BLaER1 (cell line): ENCODE measurements at regions not wholly inside any gene's neighbourhood (a gene's known extent, or its start where the extent isn't known, plus 50 kb on each side); places are given as distances from the start of the nearest gene placed in this dataset.

ENCODE experiments used
- H3K27ac ChIP-seq: shearing (Covaris generic); formaldehyde crosslinking; 2 replicates; pipeline ENCODE4 v1.8.1; 2022
- H3K27me3 ChIP-seq: shearing (Covaris generic); formaldehyde crosslinking; 2 replicates; pipeline ENCODE4 v1.8.1; 2022
- H3K36me3 ChIP-seq: shearing (Covaris generic); formaldehyde crosslinking; 2 replicates; pipeline ENCODE4 v1.8.1; 2022
- H3K4me1 ChIP-seq: shearing (Covaris generic); formaldehyde crosslinking; 2 replicates; pipeline ENCODE4 v1.8.1; 2022
- H3K4me2 ChIP-seq: shearing (Covaris generic); formaldehyde crosslinking; 2 replicates; pipeline ENCODE4 v1.8.1; 2022
- H3K4me3 ChIP-seq: shearing (Covaris generic); formaldehyde crosslinking; 2 replicates; pipeline ENCODE4 v1.8.1; 2022
- H3K9ac ChIP-seq: shearing (Covaris generic); formaldehyde crosslinking; 2 replicates; pipeline ENCODE4 v1.8.1; 2022
- H3K9me3 ChIP-seq: shearing (Covaris generic); formaldehyde crosslinking; 2 replicates; pipeline ENCODE4 v1.8.1; 2022
- H4K20me1 ChIP-seq: shearing (Covaris generic); formaldehyde crosslinking; 2 replicates; pipeline ENCODE4 v1.8.1; 2022
- Cebpa-rat ChIP-seq: shearing (Covaris generic); IDR thresholded peaks from 2 replicates; pipeline ENCODE4 v1.8.1; 2022

- no peak for TF ChIP-seq Cebpa-rat
- Histone ChIP-seq H3K9ac (no peak overlapping the region), H4K20me1 (no peaks in the 10 kb centered on the region)
Observed at GRCh38 chrX:25537699-25538098, 521.9 kb upstream of the ARX start.

GRCh38 chrX:25544641-25545040, 528.9 kb upstream of the ARX start:
- no peak overlapping the region for H3K9ac ChIP-seq
- H3K4me3 ChIP-seq: no peak overlapping the region
- no peak overlapping the region for H3K4me2 ChIP-seq
- peaks cover 3% of the 10 kb centered on the region for H3K9me3 ChIP-seq
- no peak for TF ChIP-seq Cebpa-rat
- no peaks in the 10 kb centered on the region for H3K36me3 ChIP-seq
- H3K4me1 ChIP-seq: no peaks in the 10 kb centered on the region
- no peak overlapping the region for H3K27ac ChIP-seq
- no peaks in the 10 kb centered on the region for H4K20me1 ChIP-seq
- H3K27me3 ChIP-seq: peaks cover 90% of the 10 kb centered on the region

More at GRCh38 chrX:25537699-25538098, 521.9 kb upstream of the ARX start:
- peaks cover 81% of the 10 kb centered on the region for H3K27me3 ChIP-seq
- no peak overlapping the region for H3K4me2 ChIP-seq
- H3K36me3 ChIP-seq: no peaks in the 10 kb centered on the region
- H3K4me1 ChIP-seq: no peaks in the 10 kb centered on the region
- no peak overlapping the region for H3K27ac ChIP-seq
- H3K9me3 ChIP-seq: peaks cover 3% of the 10 kb centered on the region
- H3K4me3 ChIP-seq: no peak overlapping the region

- Histone ChIP-seq H3K36me3 (no peaks in the 10 kb centered on the region), H3K27me3 (peaks cover 93% of the 10 kb centered on the region), H3K9ac (no peak overlapping the region), H3K9me3 (no peaks in the 10 kb centered on the region), H3K27ac (no peak overlapping the region), H4K20me1 (no peaks in the 10 kb centered on the region), H3K4me3 (no peak overlapping the region), H3K4me1 (no peaks in the 10 kb centered on the region), H3K4me2 (no peak overlapping the region)
- TF ChIP-seq Cebpa-rat: no peak
Observed at GRCh38 chrX:25548811-25549210, 533.0 kb upstream of the ARX start.

GRCh38 chrX:25555521-25555920, 539.8 kb upstream of the ARX start:
- H3K9me3 ChIP-seq: no peaks in the 10 kb centered on the region
- no peak overlapping the region for H3K27ac ChIP-seq
- no peaks in the 10 kb centered on the region for H3K36me3 ChIP-seq
- H3K27me3 ChIP-seq: peaks cover 99% of the 10 kb centered on the region
- no peak overlapping the region for H3K9ac ChIP-seq
- H3K4me1 ChIP-seq: no peaks in the 10 kb centered on the region
- H3K4me2 ChIP-seq: no peak overlapping the region
- TF ChIP-seq Cebpa-rat: no peak
- H3K4me3 ChIP-seq: no peak overlapping the region
- no peaks in the 10 kb centered on the region for H4K20me1 ChIP-seq

- Histone ChIP-seq H4K20me1 (no peaks in the 10 kb centered on the region), H3K27me3 (peaks cover 98% of the 10 kb centered on the region), H3K9ac (no peak overlapping the region), H3K4me1 (no peaks in the 10 kb centered on the region), H3K36me3 (no peaks in the 10 kb centered on the region), H3K4me2 (no peak overlapping the region), H3K9me3 (no peaks in the 10 kb centered on the region), H3K27ac (no peak overlapping the region), H3K4me3 (no peak overlapping the region)
- TF ChIP-seq Cebpa-rat: no peak
Observed at GRCh38 chrX:25558137-25558536, 542.4 kb upstream of the ARX start.

GRCh38 chrX:25561190-25561589, 545.4 kb upstream of the ARX start:
- H3K4me3 ChIP-seq: no peak overlapping the region
- no peaks in the 10 kb centered on the region for H3K36me3 ChIP-seq
- TF ChIP-seq Cebpa-rat: no peak
- no peaks in the 10 kb centered on the region for H3K9me3 ChIP-seq
- H3K27ac ChIP-seq: no peak overlapping the region
- H3K9ac ChIP-seq: no peak overlapping the region
- H4K20me1 ChIP-seq: no peaks in the 10 kb centered on the region
- peaks cover 68% of the 10 kb centered on the region for H3K27me3 ChIP-seq
- H3K4me2 ChIP-seq: no peak overlapping the region
- H3K4me1 ChIP-seq: no peaks in the 10 kb centered on the region

GRCh38 chrX:25573631-25574030, 557.9 kb upstream of the ARX start:
- TF ChIP-seq Cebpa-rat: no peak

GRCh38 chrX:25596921-25597320, 541.2 kb upstream of the MAGEB18 start:
- TF ChIP-seq Cebpa-rat: no peak
- no peak overlapping the region for H3K9ac ChIP-seq
- no peak overlapping the region for H3K4me3 ChIP-seq
- no peak overlapping the region for H3K4me2 ChIP-seq
- H3K36me3 ChIP-seq: no peaks in the 10 kb centered on the region
- H3K27ac ChIP-seq: no peak overlapping the region
- no peaks in the 10 kb centered on the region for H3K9me3 ChIP-seq
- peaks cover 86% of the 10 kb centered on the region for H3K27me3 ChIP-seq
- H3K4me1 ChIP-seq: no peaks in the 10 kb centered on the region
- H4K20me1 ChIP-seq: no peaks in the 10 kb centered on the region

More at GRCh38 chrX:25573631-25574030, 557.9 kb upstream of the ARX start:
- no peaks in the 10 kb centered on the region for H4K20me1 ChIP-seq
- no peak overlapping the region for H3K9ac ChIP-seq
- H3K27me3 ChIP-seq: peaks cover 87% of the 10 kb centered on the region
- no peaks in the 10 kb centered on the region for H3K9me3 ChIP-seq
- H3K27ac ChIP-seq: no peak overlapping the region
- H3K36me3 ChIP-seq: no peaks in the 10 kb centered on the region
- H3K4me1 ChIP-seq: no peaks in the 10 kb centered on the region
- no peak overlapping the region for H3K4me2 ChIP-seq
- H3K4me3 ChIP-seq: no peak overlapping the region

GRCh38 chrX:25597551-25597950, 540.6 kb upstream of the MAGEB18 start:
- no peaks in the 10 kb centered on the region for H3K4me1 ChIP-seq
- no peak overlapping the region for H3K27ac ChIP-seq

GRCh38 chrX:25599061-25599460, 539.1 kb upstream of the MAGEB18 start:
- H3K27ac ChIP-seq: no peak overlapping the region
- no peaks in the 10 kb centered on the region for H4K20me1 ChIP-seq
- no peaks in the 10 kb centered on the region for H3K4me1 ChIP-seq
- H3K4me3 ChIP-seq: no peak overlapping the region
- peaks cover 90% of the 10 kb centered on the region for H3K27me3 ChIP-seq
- no peak overlapping the region for H3K9ac ChIP-seq
- H3K4me2 ChIP-seq: no peak overlapping the region
- no peak for TF ChIP-seq Cebpa-rat
- H3K36me3 ChIP-seq: no peaks in the 10 kb centered on the region
- no peaks in the 10 kb centered on the region for H3K9me3 ChIP-seq

More at GRCh38 chrX:25597551-25597950, 540.6 kb upstream of the MAGEB18 start:
- Histone ChIP-seq H3K4me2 (no peak overlapping the region), H3K9me3 (no peaks in the 10 kb centered on the region), H3K27me3 (peaks cover 92% of the 10 kb centered on the region), H3K36me3 (no peaks in the 10 kb centered on the region), H3K4me3 (no peak overlapping the region), H4K20me1 (no peaks in the 10 kb centered on the region), H3K9ac (no peak overlapping the region)
- no peak for TF ChIP-seq Cebpa-rat

GRCh38 chrX:25600776-25601175, 537.4 kb upstream of the MAGEB18 start:
- Histone ChIP-seq H4K20me1 (no peaks in the 10 kb centered on the region), H3K27ac (no peak overlapping the region), H3K36me3 (no peaks in the 10 kb centered on the region), H3K9me3 (no peaks in the 10 kb centered on the region), H3K4me1 (no peaks in the 10 kb centered on the region), H3K4me3 (no peak overlapping the region), H3K4me2 (no peak overlapping the region), H3K9ac (no peak overlapping the region), H3K27me3 (peaks cover 91% of the 10 kb centered on the region)
- no peak for TF ChIP-seq Cebpa-rat
